GM19035 (cell line): ENCODE measurements at regions not wholly inside any gene's neighbourhood (a gene's known extent, or its start where the extent isn't known, plus 50 kb on each side); places are given as distances from the start of the nearest gene placed in this dataset.

Source experiments
- ATAC-seq: cut with Tn5 transposase; IDR thresholded peaks from one replicate; pipeline ENCODE4 v1.9.1; 2021; ENCODE audit not compliant: unreplicated experiment

GRCh38 chr12:97321621-97322020, 141.0 kb upstream of the RMST start:
- no peak for ATAC-seq

DNA sequence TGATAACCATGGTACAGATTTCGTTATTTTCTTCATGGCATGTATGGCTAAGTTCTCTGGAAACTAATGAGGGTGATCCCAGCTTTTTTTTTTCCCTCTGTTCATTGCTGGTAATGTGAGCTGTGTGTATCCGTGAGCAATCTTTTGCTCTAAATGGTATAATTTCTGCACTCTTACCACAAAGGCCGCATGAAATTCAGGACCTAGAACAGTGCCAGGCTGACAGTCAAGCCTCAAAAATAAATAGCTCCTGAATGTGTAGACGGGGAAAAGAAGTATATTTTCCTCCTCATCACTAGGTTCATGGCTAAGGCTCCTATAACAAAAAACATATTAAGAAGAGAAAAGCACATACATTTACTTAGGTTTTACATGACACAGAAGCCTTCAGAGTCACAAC, 140.2 kb upstream of the RMST start:
- ATAC-seq = no peak

GRCh38 chr12:97323154-97323553, 139.4 kb upstream of the RMST start:
- no peak for ATAC-seq

- ATAC-seq = no peak
These were observed 138.1 kb upstream of the RMST start for GRCh38 chr12:97324471-97324870.

GRCh38 chr12:97335115-97335514, 127.5 kb upstream of the RMST start:
- no peak for ATAC-seq

GRCh38 chr12:97336900-97337751, 125.5 kb upstream of the RMST start:
- ATAC-seq = peak; percentile 70

- ATAC-seq = no peak
These were observed 120.5 kb upstream of the RMST start for GRCh38 chr12:97342130-97342529.

- ATAC-seq = no peak
These were observed 114.6 kb upstream of the RMST start for GRCh38 chr12:97347956-97348355.

DNA sequence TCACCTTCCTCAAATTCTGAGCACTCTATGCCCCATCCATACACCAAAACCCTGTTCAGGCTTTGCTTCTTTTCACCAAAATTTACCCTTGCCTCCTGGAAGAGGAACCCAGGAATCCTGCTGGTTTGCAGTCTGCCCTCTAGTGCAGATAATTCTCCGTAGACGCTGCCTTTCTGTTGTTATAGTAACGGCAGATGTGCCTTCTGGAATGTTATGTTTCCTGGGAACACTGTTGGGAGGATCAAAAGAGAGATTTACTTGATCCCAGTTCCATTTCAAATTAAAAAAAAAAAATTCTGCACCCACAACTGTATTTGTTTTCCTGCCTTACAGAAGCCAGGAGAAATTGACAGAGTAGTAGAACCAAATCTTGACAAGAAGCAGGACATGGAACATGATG, 104.2 kb upstream of the RMST start:
- no peak for ATAC-seq

- no peak for ATAC-seq
These were observed 103.4 kb upstream of the RMST start for GRCh38 chr12:97359021-97359690.

- ATAC-seq = no peak
These were observed 98.9 kb upstream of the RMST start for GRCh38 chr12:97363693-97364092.

- no peak for ATAC-seq
These were observed 94.0 kb upstream of the RMST start for GRCh38 chr12:97368462-97369163.

- ATAC-seq = no peak
These were observed 87.3 kb upstream of the RMST start for GRCh38 chr12:97375310-97375709.

- ATAC-seq = no peak
These were observed 82.2 kb upstream of the RMST start for GRCh38 chr12:97380440-97380839.

- no peak for ATAC-seq
These were observed 77.5 kb upstream of the RMST start for GRCh38 chr12:97385121-97385520.

DNA sequence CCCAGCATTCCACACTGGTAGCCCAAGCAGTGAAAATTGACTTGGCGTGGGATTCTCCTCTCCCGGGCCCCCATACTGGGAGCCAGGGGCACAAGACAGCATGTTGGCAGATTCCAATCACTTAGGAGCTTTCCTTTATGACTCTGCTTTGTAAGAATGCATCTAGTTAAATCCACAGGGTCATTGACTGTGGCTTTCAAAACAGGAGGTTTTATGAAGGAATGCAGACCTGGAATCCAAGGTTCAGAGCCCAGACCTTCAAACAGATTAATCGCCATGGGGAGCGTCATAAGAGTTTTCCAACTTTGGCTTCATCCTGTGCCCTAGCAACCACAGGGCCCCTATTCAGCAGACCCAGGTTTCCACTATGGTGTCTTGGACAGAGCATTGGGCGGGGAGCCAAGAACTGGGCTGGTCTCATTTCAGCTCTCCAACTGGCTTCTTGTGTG, 76.4 kb upstream of the RMST start:
- ATAC-seq = no peak

- ATAC-seq = no peak
These were observed 74.8 kb upstream of the RMST start for GRCh38 chr12:97387844-97388243.

DNA sequence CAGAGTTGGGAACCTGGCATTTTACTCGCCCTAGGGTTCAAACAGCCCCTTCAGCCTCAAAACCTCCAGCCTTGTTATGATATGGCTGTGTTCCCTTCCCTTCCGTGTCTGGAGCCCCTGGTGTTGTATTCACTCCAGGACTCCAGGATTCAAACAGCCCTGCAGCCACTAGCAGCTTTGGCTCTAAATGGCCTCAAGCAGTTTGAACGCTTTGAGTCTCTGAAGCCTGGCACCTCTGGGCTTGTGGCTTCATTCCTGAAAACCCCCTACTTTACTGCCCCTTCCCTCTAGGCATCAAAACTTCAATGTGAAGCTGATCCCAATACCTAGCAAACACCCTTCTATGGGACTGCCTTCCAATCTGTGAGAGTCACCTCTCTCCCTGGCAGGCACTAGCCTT, 67.9 kb upstream of the RMST start:
- no peak for ATAC-seq

DNA sequence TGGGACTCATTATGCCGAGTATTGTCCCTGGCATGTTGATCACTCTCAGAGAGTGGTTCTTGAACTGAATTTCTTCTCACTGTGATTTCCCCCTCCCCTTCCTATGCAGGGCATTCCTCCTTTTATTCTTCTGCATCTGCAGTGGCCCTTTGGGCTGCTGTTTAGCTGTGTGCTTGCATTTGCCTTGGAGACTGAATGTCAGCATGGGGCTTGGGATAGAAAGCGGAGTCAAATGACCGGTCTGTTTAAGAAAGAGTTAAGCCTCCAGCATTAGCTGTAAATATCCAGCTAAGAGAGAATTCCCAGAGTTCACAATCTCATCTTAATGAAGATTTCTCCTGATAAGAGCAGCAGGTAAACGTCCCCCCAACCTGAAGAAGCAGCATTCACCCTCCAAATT, 65.6 kb upstream of the RMST start:
- ATAC-seq = no peak

DNA sequence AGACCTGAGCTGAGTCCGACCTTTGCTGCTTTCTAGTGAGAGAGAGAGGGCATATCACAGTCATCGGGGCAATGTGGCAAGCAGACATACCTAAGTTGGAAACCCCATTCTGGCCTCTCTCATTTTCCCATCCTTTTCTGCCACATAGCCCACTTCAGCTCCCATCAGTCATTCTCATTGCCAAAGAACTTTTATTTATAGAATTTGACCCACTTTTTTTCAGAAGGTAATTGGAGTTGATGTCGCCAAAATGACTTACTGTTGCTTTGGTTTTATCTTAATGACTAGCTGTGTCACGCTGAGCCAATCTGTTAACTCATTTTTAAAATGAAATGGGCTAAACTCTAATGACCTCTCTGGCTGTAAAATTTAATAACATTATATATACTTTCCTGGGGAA, 63.9 kb upstream of the RMST start:
- ATAC-seq = no peak

DNA sequence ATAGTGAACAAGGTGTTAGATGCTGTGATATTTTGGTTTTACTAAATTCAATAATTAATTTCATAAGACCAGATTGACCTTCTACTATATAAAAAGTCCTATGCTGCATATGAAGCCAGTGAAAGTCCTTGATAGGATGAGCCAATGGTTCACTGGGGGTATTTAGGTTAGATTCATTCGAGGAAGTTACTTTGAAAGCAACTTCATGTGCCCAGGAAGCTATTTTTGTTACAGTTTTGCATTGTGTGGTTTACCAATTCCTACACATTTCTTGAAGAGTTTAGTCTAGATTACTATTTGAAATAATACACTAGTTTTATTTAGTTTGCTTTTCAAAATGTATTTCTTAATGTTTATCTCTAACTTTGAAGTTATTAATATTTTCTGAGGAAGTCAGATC, 58.5 kb upstream of the RMST start:
- peak; percentile 63 for ATAC-seq

DNA sequence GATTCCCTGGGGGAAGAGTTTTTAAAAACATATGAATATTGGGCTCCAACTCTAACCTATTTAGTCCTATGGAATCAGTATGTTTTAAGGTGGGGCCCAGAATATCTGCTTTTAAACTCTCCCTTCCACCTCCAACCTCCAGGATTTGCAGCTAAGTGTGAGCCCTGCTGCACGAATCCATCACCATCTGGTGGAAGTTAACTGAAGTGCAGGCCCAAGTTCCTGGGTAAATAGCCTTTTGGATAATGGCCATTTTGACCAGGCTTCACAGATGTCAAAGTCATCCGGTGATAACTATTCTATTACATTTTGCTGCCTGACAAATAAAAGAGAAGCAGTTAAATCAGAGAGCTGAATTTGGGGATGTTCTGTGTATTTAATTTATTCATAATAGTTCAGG, 58.1 kb upstream of the RMST start:
- peak; percentile 86 for ATAC-seq
